ENCODE measurements at regions not wholly inside any gene's neighbourhood (a gene's known extent, or its start where the extent isn't known, plus 50 kb on each side); places are given as distances from the start of the nearest gene placed in this dataset.

GRCh38 chr2:228864131-228864530, 407.0 kb downstream of the PID1 start:
- no peak for DNase-seq (ENCODE audit: low read depth)

- no peak for DNase-seq (ENCODE audit: low read depth)
These were observed 410.3 kb downstream of the PID1 start for GRCh38 chr2:228860601-228861285.

GRCh38 chr2:228853151-228853550, 417.9 kb downstream of the PID1 start:
- DNase-seq (ENCODE audit: low read depth), result peak; percentile 56

- DNase-seq (ENCODE audit: low read depth), result no peak
These were observed 422.4 kb downstream of the PID1 start for GRCh38 chr2:228848638-228849037.

- no peak for DNase-seq (ENCODE audit: low read depth)
These were observed 423.4 kb downstream of the PID1 start for GRCh38 chr2:228847684-228848083.

- no peak for DNase-seq (ENCODE audit: low read depth)
These were observed 424.9 kb downstream of the PID1 start for GRCh38 chr2:228846161-228846560.

- DNase-seq (ENCODE audit: low read depth), result no peak
These were observed 425.7 kb downstream of the PID1 start for GRCh38 chr2:228845162-228845925.

GRCh38 chr2:228841877-228842276, 429.2 kb downstream of the PID1 start:
- DNase-seq (ENCODE audit: low read depth), result peak; percentile 42

- no peak for DNase-seq (ENCODE audit: low read depth)
These were observed 429.6 kb downstream of the PID1 start for GRCh38 chr2:228841475-228841874.

GRCh38 chr2:228840743-228841114, 430.4 kb downstream of the PID1 start:
- DNase-seq (ENCODE audit: low read depth), result no peak

GRCh38 chr2:228840113-228840742, 430.9 kb downstream of the PID1 start:
- DNase-seq (ENCODE audit: low read depth), result no peak

- DNase-seq (ENCODE audit: low read depth), result no peak
These were observed 431.6 kb downstream of the PID1 start for GRCh38 chr2:228839421-228839876.

- no peak for DNase-seq (ENCODE audit: low read depth)
These were observed 432.3 kb downstream of the PID1 start for GRCh38 chr2:228838819-228839218.

GRCh38 chr2:228828397-228828796, 442.7 kb downstream of the PID1 start:
- DNase-seq (ENCODE audit: low read depth), result no peak

- DNase-seq (ENCODE audit: low read depth), result no peak
These were observed 443.9 kb downstream of the PID1 start for GRCh38 chr2:228827056-228827700.

- DNase-seq (ENCODE audit: low read depth), result peak; percentile 75
These were observed 451.4 kb downstream of the PID1 start for GRCh38 chr2:228819701-228820100.

- DNase-seq (ENCODE audit: low read depth), result no peak
These were observed 468.7 kb downstream of the PID1 start for GRCh38 chr2:228802181-228803071.

- no peak for DNase-seq (ENCODE audit: low read depth)
These were observed 469.6 kb downstream of the PID1 start for GRCh38 chr2:228801451-228801850.

GRCh38 chr2:228799208-228799588, 471.9 kb downstream of the PID1 start:
- DNase-seq (ENCODE audit: low read depth), result no peak

GRCh38 chr2:228798458-228799207, 472.5 kb downstream of the PID1 start:
- no peak for DNase-seq (ENCODE audit: low read depth)
